Activated T-cell treated with anti-CD3 and anti-CD28 coated beads, Interleukin-2, amount 50 U/mL, for 48 hours (primary cell): ENCODE measurements at regions not wholly inside any gene's neighbourhood (a gene's known extent, or its start where the extent isn't known, plus 50 kb on each side); places are given as distances from the start of the nearest gene placed in this dataset.

ENCODE experiments used
- DNase-seq, 2 experiments: peaks; one replicate each; pipeline ENCODE4 v3.0.0-alpha.2; 2020

DNA sequence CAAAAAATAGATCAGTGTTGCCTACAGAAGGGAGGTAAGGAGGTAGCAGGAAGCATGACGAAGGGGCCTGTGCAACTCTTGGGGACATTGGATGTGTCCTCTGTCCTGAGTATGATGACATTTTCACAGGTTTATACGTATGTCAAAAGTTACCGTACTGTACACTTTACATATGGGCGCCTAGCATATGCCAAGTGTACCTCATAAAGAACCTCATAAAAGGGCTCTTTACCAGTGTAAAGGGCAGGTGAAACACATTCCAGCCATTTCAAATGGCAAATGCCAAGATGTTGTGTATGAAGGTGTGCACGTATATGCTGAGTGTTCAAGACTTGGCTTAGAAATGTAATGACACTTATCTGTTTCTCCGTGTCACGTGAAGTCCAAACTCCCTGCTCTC lies 573.4 kb downstream of the EFNB2 start:
- no peak for DNase-seq

GRCh38 chr13:105961438-105961837 lies 574.0 kb downstream of the EFNB2 start:
- DNase-seq = no peak

DNA sequence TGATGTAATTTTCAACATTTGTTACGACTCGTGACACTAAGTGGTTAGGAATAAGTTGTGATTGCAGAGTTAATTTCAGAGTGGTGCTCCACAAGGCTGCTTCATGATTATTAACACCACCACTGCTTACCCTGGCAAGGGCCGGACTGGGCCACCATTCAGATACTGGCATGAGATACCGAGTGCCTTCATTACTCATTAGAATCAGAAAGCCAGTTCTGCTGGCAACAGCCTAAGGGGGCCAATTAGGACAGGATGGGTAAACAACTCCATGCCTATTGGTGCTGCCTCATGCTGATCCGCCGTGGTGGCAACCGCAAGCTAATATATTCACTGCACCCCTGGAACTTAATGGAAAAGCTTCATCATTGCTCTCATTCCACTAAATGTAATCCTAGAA lies 575.1 kb downstream of the EFNB2 start:
- DNase-seq = no peak

- DNase-seq = no peak
These were observed 575.6 kb downstream of the EFNB2 start for GRCh38 chr13:105959876-105960275.

GRCh38 chr13:105957769-105958438 lies 577.6 kb downstream of the EFNB2 start:
- no peak for DNase-seq

GRCh38 chr13:105956921-105957320 lies 578.5 kb downstream of the EFNB2 start:
- no peak for DNase-seq

GRCh38 chr13:105952973-105953290 lies 582.5 kb downstream of the EFNB2 start:
- no peak for DNase-seq

DNA sequence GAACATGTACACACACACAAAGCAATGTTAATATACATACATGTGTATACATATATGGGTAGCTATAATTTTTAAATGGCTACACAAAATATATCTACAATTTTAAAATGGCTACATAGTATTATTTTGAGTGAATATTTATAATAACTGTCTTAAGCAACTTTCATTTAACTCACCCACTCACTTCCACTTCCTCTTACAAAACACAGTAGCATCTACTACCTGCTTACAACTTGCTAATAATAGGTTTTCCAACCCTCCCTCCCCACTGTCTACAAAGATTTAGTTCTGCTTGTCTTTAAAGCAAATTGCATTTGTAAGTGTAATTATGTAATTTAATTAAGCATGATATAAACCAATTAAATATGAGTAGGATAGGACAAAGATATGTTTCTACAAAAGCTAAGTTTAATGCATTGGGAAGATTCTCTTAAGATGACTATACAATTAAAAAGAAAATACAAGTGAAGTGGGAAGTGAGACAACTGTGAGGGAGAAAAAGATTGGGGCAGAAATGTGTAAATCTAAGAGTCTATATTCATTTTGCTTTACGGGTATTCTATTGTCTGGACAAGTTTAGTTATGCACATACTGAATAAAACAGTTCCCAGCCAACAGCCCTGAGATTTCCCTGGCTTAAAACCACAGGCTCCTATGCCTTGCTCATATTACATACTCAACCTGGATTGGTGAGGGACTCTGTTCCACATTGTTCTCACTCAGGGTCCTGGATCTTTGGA lies 583.1 kb downstream of the EFNB2 start:
- DNase-seq = no peak

- no peak for DNase-seq
These were observed 587.3 kb downstream of the EFNB2 start for GRCh38 chr13:105948143-105948542.

DNA sequence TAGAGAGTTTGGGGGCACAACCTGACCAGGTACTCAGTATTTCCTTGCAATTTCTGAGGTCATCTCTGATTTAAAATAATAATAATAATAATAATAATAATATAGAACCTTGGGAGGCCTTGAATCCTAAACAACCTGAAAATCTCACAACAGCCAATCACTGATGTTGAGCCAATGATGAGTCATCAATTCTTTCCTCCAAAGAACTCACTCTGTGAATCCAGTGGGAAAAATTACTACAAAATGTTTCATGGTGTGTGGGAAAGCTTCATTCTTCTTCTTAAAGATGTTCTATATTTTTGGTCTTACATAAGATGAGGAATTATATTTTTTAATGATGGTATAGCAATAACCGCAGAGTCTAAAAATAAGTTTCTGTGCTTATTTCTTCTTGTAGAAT lies 594.6 kb downstream of the EFNB2 start:
- no peak for DNase-seq

- DNase-seq = no peak
These were observed 598.0 kb downstream of the EFNB2 start for GRCh38 chr13:105937451-105937850.

DNA sequence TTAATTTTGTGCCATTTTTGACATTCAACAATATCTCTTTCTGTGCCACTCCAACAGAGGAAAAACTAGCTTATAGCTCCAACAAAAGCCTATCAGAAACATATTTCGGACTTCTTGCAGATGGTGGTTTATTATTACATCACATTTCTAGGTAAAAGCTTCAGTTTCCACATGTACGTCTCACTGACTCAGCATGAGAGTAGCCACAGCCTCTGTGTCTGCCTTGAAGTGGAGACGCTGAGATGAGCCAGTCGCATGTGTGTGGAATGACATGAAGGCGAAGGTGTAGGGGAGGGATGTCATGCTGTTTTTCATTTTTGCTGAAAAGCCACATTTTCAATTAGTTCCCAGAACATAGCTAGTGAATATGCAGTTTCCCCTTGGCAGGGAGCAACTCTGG lies 598.6 kb downstream of the EFNB2 start:
- DNase-seq = no peak

GRCh38 chr13:105929505-105929904 lies 606.0 kb downstream of the EFNB2 start:
- DNase-seq = no peak

DNA sequence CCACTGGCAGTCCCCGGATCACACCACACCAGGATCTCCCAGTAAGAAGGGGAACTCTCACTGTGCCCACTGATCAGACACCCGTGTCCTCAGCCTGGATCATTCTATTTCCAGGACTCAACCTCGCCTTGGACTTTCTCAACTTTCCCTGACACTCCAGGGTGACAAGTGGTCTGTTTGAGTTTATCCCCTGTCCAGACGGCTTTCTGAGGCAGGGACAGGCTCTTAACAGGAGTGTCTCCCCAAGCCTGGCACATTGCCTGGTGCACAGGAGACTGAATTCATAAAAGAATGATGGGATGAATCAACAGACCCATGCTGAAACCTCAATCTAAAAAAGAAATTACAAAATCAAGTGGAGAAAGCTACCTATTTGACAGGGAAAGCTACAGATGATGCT lies 606.6 kb downstream of the EFNB2 start:
- no peak for DNase-seq

DNA sequence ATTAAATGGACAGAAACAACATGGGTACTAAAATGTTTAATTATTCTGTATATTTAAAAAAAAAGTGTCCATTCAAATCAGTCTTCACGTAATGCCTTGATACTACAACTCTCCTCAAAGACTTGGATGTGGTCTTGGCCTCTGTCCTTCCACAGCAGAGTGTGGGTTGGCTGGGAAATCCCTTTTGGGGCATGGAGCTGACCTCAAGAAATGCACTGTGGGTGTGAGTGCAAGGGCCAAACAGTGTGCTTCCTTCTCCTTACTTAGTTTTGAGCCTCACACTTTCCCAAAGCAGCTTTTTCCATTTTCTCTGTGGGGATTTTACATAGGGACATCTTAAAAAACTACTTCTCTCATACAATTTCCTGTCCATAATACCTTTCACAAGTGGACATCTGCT lies 607.4 kb downstream of the EFNB2 start:
- no peak for DNase-seq

GRCh38 chr13:105925496-105925895 lies 610.0 kb downstream of the EFNB2 start:
- DNase-seq = no peak

GRCh38 chr13:105921711-105922110 lies 613.8 kb downstream of the EFNB2 start:
- DNase-seq = no peak

GRCh38 chr13:105920370-105920769 lies 615.1 kb downstream of the EFNB2 start:
- no peak for DNase-seq

DNA sequence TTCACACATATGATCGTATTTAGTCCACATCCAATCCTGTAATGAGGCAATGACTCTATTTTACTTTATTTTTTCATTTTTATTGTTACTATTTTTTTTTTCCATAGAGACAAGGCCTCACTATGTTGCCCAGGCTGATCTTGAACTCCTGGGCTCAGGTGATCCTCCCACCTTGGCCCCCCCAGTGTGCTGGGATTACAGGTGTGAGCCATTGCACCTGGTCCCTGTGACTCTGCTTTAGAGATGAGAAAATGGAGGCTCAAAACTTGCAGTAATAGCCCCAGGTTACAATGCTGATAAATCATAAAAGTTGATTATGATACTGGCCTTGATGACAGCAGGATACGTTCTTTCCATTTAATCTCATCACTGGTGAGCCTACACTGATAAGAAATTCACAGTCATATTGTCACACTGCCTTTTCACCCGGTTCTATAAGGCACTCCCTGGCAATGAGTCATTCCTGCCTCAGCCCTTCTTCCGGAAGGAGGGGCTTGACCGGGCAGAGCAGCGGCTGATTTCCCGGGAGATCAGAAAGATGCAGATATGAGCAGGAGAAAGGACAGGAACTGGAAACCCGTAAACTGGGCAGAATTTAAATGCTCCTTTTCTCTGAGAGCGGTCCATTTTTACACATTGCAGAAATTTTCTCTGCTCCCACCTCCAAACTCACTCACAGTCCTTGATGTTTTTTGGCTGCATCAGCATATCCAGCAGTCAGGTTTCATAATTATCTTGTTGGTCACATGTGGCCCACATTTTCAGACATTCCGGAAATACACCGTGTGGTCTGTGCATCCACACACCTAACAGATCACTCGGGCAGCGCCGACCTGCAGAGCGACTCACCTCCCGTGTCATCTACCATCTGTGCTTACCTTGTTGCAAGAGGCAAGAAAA lies 616.4 kb downstream of the EFNB2 start:
- no peak for DNase-seq

GRCh38 chr13:105915146-105915850 lies 620.2 kb downstream of the EFNB2 start:
- DNase-seq = no peak

DNA sequence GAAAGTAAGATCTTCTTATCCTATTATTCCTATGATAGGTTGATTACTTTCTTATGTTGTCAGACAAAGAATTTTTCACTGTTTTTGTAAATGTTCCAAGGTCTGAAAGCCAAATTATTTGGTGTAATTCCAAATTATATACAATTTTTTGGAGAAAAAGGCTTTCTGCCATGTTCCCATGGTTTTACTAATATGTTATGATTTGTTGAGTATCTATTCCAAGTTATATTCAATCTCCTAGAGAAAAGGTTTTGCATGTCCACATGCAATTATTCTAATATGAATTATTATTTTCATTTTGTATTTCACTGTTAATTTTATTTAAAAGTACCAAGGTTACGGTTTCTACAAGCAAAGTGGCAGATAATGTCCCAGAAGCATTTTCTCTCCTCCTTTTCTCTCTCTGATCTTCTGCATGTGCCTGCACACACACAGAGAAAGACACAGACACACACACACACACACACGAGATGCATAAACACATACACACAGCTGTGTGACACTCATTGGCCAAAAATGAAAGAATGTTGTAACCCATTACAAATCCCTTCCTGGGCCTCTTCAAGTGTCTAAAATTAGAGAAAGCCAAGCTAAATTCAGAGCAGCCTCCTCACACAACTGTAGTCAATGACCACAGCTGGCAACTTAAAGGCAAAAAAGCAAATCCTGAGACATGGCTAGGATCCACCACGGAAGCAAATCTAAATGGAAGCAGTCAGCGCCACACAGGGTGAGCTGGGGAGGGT lies 621.0 kb downstream of the EFNB2 start:
- no peak for DNase-seq

DNA sequence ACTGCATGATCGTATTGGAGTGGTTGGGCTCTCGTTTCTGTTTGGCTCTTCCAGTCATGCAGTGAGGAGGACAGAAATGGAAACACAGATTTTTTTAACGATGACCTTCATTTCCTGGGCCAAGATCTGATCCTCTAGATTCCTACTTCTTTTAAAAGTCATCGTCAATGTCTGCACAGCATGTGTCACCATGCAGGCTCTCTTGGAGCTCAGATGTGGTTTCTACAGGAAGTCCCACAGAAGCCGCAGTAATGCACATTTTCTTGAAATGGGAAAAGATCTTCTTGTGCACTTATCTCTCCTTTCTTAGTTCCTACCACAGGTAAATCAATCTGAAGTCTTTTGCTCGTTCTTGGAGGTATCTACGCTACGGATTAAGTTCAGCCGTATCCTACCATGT lies 626.9 kb downstream of the EFNB2 start:
- DNase-seq = peak in 1 of 2 experiments; percentile 17
